ENCODE measurements at regions not wholly inside any gene's neighbourhood (a gene's known extent, or its start where the extent isn't known, plus 50 kb on each side); places are given as distances from the start of the nearest gene placed in this dataset.

GRCh38 chr17:14792746-14793145 lies 472.4 kb downstream of the PMP22 start:
- 69% methylated on average over 10 of the region's 10 CpGs for WGBS (ENCODE audit: low lambda C conversion rate)
- ATAC-seq (no peak), FAIRE-seq (no peak), DNase-seq (ENCODE audit: low spot score) (no peak)
- Histone ChIP-seq H3K27ac (ENCODE audit: extremely low read length, insufficient read depth, low read length) (no peak overlapping the region), H3K9ac (ENCODE audit: insufficient read depth, low read depth, low read length) (no peak overlapping the region), H4K20me1 (ENCODE audit: insufficient read depth, low read length) (no peaks in the 10 kb centered on the region), H3K4me2 (ENCODE audit: low read depth, low read length) (no peak overlapping the region), H3K27me3 (ENCODE audit: control insufficient read depth in 1 of 2, insufficient read depth in 2 of 2, low read length in 2 of 2) (peaks cover 0 to 17% of the 10 kb centered on the region in 2 experiments; a peak in 1 of 5 replicates), H3K4me1 (ENCODE audit: insufficient read depth, low read length) (no peaks in the 10 kb centered on the region), H3K9me3 (ENCODE audit: low read length) (no peaks in the 10 kb centered on the region), H3K79me2 (ENCODE audit: insufficient read depth, low read length) (no peaks in the 10 kb centered on the region), H2AFZ (ENCODE audit: low read length) (no peak overlapping the region), H3K4me3 (replicated peaks in 1 of 3; ENCODE audit: insufficient read depth in 1 of 3, low read depth in 2 of 3, low read length in 3 of 3) (no peak overlapping the region), H3K36me3 (replicated peaks in 1 of 2; ENCODE audit: control insufficient read depth in 1 of 2, insufficient read depth in 2 of 2, low read length in 2 of 2) (no peaks in the 10 kb centered on the region)
- intact Hi-C loops (cut with micrococcal nuclease; ENCODE audit: unreplicated experiment) (no loop called here), in situ Hi-C loops (cut with HindIII; ENCODE audit: extremely low pct_ligation_motif_present, low pct_unique_long_range_greater_than_20kb) (no loop called here)
- ChIA-PET CTCF (ENCODE audit: low intra/inter-chr PET ratio, low total read pairs) (no interaction called here), POLR2A (no interaction called here)
- no TSS peak for BruUV-seq (replicated peaks)
- TF ChIP-seq ZNF468 (CRISPR knock-in tag; IDR thresholded peaks at IDR 0.05) (no peak), MAZ (IDR thresholded peaks at IDR 0.05; ENCODE audit: borderline replicate concordance, low read depth, low read length) (no peak), MAZ (CRISPR knock-in tag; IDR thresholded peaks at IDR 0.05; ENCODE audit: low read depth) (no peak), ZIK1 (CRISPR knock-in tag; IDR thresholded peaks at IDR 0.05; ENCODE audit: borderline replicate concordance, low read depth) (no peak), TRIM22 (IDR thresholded peaks at IDR 0.05) (no peak), SKIL (CRISPR knock-in tag; IDR thresholded peaks at IDR 0.05; ENCODE audit: borderline replicate concordance) (no peak), RARG (CRISPR knock-in tag; IDR thresholded peaks at IDR 0.05; ENCODE audit: low read depth) (no peak)

Measured in HepG2 (cell line).